HuH-7 (cell line): ENCODE measurements at regions not wholly inside any gene's neighbourhood (a gene's known extent, or its start where the extent isn't known, plus 50 kb on each side); places are given as distances from the start of the nearest gene placed in this dataset.

Source experiments
- DNase-seq: peaks from one replicate; pipeline ENCODE4 v3.0.0; 2011; ENCODE audit warnings: low spot score

GRCh38 chr7:42432644-42433043 lies 195.6 kb upstream of the GLI3 start:
- no peak for DNase-seq

DNA sequence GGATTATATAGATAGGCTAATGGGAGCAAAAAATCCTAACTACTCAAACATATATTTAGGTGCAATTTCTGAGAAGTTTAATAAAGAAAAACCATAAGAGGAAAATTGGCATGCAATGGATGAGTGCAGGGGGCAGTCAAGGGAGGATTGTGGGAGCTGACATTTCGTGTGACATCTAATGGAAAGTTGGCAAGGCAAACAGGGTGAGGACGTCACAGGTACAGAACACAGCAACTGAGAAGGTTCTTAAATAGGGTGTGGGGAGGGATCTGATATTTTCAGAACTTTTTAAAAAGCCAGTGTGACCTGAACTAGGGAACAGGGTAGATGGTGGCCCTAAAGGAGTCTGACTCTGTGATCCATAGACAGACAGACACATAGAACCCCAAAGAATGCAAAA lies 194.9 kb upstream of the GLI3 start:
- no peak for DNase-seq

DNA sequence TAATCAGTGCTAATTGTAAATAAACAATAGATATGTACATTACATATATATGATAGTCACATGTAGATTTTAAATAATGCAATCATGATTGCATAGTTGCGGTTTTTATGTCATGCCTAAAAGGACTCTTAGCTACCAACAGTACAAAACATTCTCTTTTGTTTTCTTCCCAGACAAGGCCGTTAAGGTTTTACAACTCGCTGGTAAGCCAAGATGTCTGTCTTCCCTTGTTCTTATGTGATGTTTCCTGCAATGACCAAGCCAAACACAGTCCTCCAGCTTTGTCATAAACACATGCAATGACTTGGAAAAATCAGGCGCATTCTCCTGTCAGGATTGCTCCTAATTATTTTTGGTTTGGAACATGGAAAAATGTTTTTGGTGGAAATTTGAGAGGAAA lies 192.3 kb upstream of the GLI3 start:
- DNase-seq: no peak

GRCh38 chr7:42426163-42426562 lies 189.2 kb upstream of the GLI3 start:
- no peak for DNase-seq

DNA sequence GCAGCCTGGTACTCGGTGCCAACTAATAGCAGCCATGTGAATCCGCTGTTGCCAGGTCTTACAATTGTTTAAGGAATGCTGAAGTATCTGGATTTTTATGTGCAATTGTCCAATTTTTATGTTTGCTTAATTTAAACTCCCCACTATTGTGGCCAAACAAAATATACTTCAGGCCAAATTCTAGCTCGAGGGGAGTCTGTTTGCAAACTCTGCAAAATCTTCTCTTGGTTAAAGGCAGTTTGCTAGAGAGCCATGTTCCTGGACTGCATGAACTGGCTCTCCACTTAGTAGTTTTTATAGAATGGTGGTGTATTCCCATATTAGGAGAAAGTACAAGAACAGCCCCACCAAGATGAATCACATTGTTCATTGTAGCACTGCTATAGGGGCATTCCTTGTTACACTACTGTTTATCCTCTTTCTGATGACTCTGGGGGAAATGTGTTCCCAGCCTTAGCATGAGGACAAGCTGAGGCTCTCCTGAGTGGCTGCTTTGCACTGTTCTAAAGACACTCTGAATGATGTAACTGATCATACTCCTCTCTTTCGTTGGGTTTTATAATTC lies 178.0 kb upstream of the GLI3 start:
- DNase-seq: no peak

DNA sequence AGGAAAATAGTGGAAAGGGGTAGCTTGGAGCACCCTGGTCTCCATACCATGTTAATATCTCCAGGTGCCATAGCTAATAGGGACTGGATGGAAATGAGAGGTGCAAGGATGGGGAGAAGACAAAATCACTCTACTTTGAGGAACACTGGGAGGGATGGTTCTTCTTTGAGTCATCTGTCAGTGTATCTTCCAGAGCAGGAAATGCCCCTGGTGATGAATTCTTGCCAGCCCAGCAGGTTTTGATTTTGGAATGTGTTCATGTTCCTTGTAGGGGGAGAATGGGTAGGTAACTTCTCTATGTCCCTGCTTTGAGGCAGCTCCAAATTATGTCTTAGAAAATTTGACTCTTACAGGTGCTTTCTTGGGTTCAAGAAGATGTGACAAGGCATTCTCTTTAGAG lies 177.0 kb upstream of the GLI3 start:
- no peak for DNase-seq

GRCh38 chr7:42409296-42409695 lies 172.3 kb upstream of the GLI3 start:
- DNase-seq: no peak

- DNase-seq: no peak
Observed at GRCh38 chr7:42407833-42408232, 170.8 kb upstream of the GLI3 start.

DNA sequence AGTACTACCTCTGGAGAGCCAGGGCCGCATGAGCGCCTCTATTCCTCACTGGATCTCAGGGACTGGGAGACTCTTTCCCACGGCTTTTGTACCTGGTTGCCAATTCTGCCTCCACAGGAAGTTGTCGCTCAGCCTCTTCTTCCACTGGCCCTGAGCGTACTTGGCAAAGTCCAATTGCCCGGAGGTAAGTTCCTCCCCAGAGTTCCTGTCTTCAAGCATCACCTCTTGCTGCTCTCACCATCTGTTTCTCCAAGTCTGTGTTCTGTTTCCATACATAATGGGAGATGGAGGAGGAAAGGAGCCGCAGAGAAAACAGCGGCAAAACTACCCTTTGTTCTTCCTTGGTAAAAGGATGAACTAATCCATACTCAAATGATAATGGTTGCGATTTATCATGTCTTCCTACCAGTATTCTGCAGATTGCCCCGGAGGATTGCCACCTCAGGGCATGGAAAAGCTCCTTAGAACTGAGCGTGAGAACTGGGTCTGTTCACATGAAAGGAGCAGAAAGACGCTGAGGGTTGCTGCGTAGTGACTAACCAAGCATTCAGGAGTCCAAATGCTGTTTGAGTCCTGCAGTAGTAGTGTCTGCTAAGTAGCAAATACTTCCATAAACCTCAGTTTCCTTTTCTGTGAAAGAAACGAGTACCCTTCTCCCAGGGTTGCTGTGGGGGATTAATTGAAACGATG lies 170.2 kb upstream of the GLI3 start:
- no peak for DNase-seq

DNA sequence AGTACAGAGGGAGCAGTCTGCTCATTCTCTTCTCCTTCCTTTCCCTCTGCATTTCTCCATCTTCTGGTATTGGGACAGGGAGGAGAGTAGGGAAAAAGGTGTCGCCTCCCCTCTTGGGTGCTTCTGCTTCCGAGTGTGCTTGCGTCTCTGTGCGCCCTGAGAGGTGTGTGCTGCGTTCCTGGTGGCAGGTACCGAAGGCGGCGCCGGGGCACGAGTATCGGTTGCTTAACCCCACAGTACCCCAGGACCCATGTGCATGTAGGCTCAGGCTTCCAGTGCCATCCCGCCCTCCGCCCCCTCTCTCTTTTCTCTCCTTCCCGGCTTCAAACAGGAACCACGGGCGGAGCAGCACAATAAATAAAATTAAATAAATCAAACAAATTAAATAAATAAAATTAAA lies 169.3 kb upstream of the GLI3 start:
- DNase-seq: no peak

- DNase-seq: no peak
Observed at GRCh38 chr7:42405782-42406181, 168.8 kb upstream of the GLI3 start.

GRCh38 chr7:42403831-42404230 lies 166.8 kb upstream of the GLI3 start:
- no peak for DNase-seq

DNA sequence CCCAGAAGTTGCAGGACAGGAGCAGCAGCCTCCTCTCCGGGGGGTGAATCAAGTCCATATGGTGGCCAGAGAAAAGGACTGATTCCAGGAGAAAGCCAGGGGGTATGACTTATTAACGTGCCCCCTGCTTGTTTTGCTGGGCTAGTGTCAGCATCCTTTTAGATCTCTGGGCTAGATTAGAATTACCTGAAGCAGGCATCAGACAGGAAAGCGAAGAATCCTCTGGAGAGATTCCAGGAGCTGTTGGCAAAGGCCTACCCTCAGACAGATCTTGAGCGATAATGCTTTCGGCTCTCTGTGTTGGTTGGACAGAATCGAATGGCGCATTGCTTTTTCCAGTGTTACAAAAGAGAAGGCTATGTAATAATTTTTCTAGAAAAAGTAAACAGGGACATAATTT lies 164.0 kb upstream of the GLI3 start:
- no peak for DNase-seq

GRCh38 chr7:42400211-42400772 lies 163.3 kb upstream of the GLI3 start:
- no peak for DNase-seq

GRCh38 chr7:42395607-42396006 lies 158.6 kb upstream of the GLI3 start:
- DNase-seq: no peak

GRCh38 chr7:42392826-42393225 lies 155.8 kb upstream of the GLI3 start:
- DNase-seq: no peak

DNA sequence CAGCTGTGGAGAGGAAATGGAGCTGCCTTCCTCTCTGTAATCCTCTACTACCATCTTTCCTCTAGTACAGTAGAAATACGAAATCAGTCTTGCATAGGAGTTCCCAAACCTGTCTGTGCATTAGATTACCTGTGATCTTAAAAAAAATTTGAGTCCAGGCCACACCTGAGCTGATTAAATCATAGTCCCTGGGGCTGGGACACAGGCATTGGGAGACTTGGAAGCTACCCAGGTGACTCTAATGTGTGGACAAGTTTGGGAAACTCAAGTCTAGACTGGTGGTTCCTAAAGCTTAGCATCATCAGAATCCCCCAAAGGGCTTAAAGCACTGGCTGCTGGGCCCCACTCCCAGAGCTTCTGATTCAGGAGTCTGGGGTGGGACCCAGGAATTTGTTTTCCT lies 152.7 kb upstream of the GLI3 start:
- DNase-seq: no peak

DNA sequence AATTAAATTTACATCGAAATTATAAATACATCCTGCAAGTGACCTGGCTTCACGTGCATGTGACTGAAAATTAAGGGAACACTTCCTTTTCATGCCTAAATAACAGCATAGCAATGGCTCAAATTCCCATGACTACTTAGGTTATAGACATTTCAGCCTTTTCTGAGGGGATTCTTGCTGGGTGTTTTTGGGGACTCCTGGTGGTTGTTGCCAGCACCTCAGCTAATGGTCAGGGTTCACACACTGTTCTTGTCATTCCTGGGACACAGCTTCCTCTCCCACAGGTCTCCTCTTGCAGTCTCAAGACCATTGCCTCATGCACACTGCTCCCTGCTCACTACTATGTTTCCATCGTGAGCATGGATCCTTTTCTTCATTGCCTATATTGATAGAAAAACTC lies 148.9 kb upstream of the GLI3 start:
- DNase-seq: no peak

- DNase-seq: no peak
Observed at GRCh38 chr7:42381161-42381560, 144.2 kb upstream of the GLI3 start.

DNA sequence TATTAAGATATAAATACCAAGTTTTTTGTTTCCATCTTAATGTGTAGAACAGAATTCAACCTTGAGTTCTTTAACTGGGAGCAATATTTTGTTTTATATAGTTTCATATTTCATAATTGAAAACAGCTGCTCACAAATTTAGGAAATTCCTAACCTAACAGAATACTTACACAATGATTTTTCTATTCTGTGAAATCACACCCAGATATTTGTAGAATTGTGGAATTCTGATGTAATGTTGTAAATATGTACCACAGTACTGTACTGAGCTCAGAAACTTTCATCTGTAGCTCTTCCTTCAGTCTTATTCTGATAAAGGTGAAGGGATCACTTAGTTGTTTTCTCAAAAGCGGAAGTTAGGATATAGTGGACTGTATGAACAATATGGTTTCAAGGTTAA lies 143.4 kb upstream of the GLI3 start:
- DNase-seq: no peak

DNA sequence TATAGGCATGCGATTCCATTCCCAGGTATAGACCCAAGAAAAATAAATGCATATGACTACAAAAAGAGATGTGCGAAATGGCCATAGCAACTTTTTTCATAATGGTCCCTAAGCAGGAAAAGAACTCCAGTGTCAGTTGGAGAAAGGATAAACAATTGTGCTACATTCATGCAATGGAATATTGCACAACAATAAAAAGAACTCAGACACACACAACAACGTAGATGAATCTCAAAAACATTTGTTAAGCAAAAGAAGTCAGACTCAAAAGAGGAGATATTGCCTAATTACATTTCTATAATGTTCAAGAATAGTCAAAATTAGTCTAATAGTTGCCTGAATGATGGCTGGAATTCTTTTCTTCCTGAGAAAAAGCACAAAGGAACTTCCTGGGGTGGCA lies 141.1 kb upstream of the GLI3 start:
- DNase-seq: no peak

GRCh38 chr7:42373285-42373684 lies 136.3 kb upstream of the GLI3 start:
- DNase-seq: no peak

DNA sequence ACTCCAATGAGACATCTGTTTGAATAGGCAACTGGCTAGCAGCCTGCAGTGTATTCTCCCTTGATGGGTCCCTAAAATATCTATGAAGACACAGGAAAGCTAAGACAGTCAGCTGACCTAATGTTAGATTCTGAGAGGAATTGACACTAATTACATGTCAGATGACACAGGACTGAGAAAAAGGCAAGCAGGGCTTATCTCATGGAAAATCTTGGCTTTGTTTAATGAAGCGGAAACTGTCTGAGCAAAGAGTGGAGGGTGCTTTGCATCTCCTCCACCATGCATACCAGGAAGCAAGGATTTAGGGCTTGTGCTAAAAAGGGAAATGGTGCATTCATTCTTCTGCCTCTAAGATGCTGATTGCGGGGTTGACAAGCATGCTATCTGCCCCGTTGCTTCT lies 135.5 kb upstream of the GLI3 start:
- no peak for DNase-seq

GRCh38 chr7:42359946-42360345 lies 122.9 kb upstream of the GLI3 start:
- no peak for DNase-seq
